ENCODE measurements at regions not wholly inside any gene's neighbourhood (a gene's known extent, or its start where the extent isn't known, plus 50 kb on each side); places are given as distances from the start of the nearest gene placed in this dataset.

- TF ChIP-seq CTCF (IDR thresholded peaks at IDR 0.05 in 2 of 3, conservative IDR thresholded peaks at IDR 0.05 in 1 of 3; ENCODE audit: borderline replicate concordance in 1 of 3, insufficient read depth in 1 of 3, low read depth in 2 of 3, low read length in 2 of 3), result no peak
- TF ChIP-seq ZNF274 (IDR thresholded peaks at IDR 0.05; ENCODE audit: low read depth, low read length), result no peak
- no peak for TF ChIP-seq EZH2 (IDR thresholded peaks at IDR 0.05)
- no peak for TF ChIP-seq YY1 (IDR thresholded peaks at IDR 0.05; ENCODE audit: extremely low read depth, insufficient replicate concordance, low read depth, low read length)
- TF ChIP-seq SP1 (IDR thresholded peaks at IDR 0.05; ENCODE audit: low read depth), result no peak
- TF ChIP-seq ATF3 (IDR thresholded peaks at IDR 0.05), result no peak
- no peak for TF ChIP-seq MAX (IDR thresholded peaks at IDR 0.05)
Observed at GRCh38 chr11:39304586-39304985, 2154.9 kb downstream of the LRRC4C start.
